ENCODE measurements at regions not wholly inside any gene's neighbourhood (a gene's known extent, or its start where the extent isn't known, plus 50 kb on each side); places are given as distances from the start of the nearest gene placed in this dataset.

- no peaks in the 10 kb centered on the region for H3K79me2 ChIP-seq (ENCODE audit: insufficient read depth, low read length)
Measured at GRCh38 chr6:62669831-62670230, 383.8 kb upstream of the KHDRBS2 start.

GRCh38 chr6:62652692-62653328 lies 366.8 kb upstream of the KHDRBS2 start:
- H3K4me2 ChIP-seq (ENCODE audit: insufficient read depth, low read length), result no peak overlapping the region
- no peak overlapping the region for H3K27ac ChIP-seq (ENCODE audit: low read depth, low read length)
- no peaks in the 10 kb centered on the region for H3K4me1 ChIP-seq (ENCODE audit: insufficient read depth, low read length)
- H3K79me2 ChIP-seq (ENCODE audit: insufficient read depth, low read length), result no peaks in the 10 kb centered on the region
- no peak overlapping the region for H2AFZ ChIP-seq (ENCODE audit: low read length)
- H3K36me3 ChIP-seq (ENCODE audit: insufficient read depth, low read length), result no peaks in the 10 kb centered on the region
- no peaks in the 10 kb centered on the region for H4K20me1 ChIP-seq (ENCODE audit: insufficient read depth, low read length)
- H3K27me3 ChIP-seq (ENCODE audit: insufficient read depth, low read length), result no peaks in the 10 kb centered on the region
- H3K9me3 ChIP-seq (ENCODE audit: low read depth, low read length), result peaks cover 10% of the 10 kb centered on the region
- H3K4me3 ChIP-seq (ENCODE audit: insufficient read depth, low read length), result no peak overlapping the region
- TF ChIP-seq CTCF (IDR thresholded peaks at IDR 0.05; ENCODE audit: extremely low read depth, low read depth, low read length), result no peak
- no peak for DNase-seq (ENCODE audit: insufficient read length, low spot score, missing footprints)

More at GRCh38 chr6:62669831-62670230, 383.8 kb upstream of the KHDRBS2 start:
- Histone ChIP-seq H3K27me3 (ENCODE audit: insufficient read depth, low read length) (no peaks in the 10 kb centered on the region), H3K36me3 (ENCODE audit: insufficient read depth, low read length) (no peaks in the 10 kb centered on the region), H3K4me1 (ENCODE audit: insufficient read depth, low read length) (no peaks in the 10 kb centered on the region), H4K20me1 (ENCODE audit: insufficient read depth, low read length) (no peaks in the 10 kb centered on the region), H3K27ac (ENCODE audit: low read depth, low read length) (no peak overlapping the region), H3K4me2 (ENCODE audit: insufficient read depth, low read length) (no peak overlapping the region), H3K4me3 (ENCODE audit: insufficient read depth, low read length) (no peak overlapping the region), H3K9me3 (ENCODE audit: low read depth, low read length) (peaks cover 3% of the 10 kb centered on the region), H2AFZ (ENCODE audit: low read length) (no peak overlapping the region)
- no peak for TF ChIP-seq CTCF (IDR thresholded peaks at IDR 0.05; ENCODE audit: extremely low read depth, low read depth, low read length)
- no peak for DNase-seq (ENCODE audit: insufficient read length, low spot score, missing footprints)

GRCh38 chr6:62645274-62645673 lies 359.2 kb upstream of the KHDRBS2 start:
- H3K4me3 ChIP-seq (ENCODE audit: insufficient read depth, low read length), result no peak overlapping the region
- no peaks in the 10 kb centered on the region for H4K20me1 ChIP-seq (ENCODE audit: insufficient read depth, low read length)
- no peaks in the 10 kb centered on the region for H3K27me3 ChIP-seq (ENCODE audit: insufficient read depth, low read length)
- no peak overlapping the region for H3K27ac ChIP-seq (ENCODE audit: low read depth, low read length)
- H2AFZ ChIP-seq (ENCODE audit: low read length), result no peak overlapping the region
- H3K79me2 ChIP-seq (ENCODE audit: insufficient read depth, low read length), result no peaks in the 10 kb centered on the region
- H3K9me3 ChIP-seq (ENCODE audit: low read depth, low read length), result no peaks in the 10 kb centered on the region
- no peaks in the 10 kb centered on the region for H3K36me3 ChIP-seq (ENCODE audit: insufficient read depth, low read length)
- TF ChIP-seq CTCF (IDR thresholded peaks at IDR 0.05; ENCODE audit: extremely low read depth, low read depth, low read length), result no peak
- no peak overlapping the region for H3K4me2 ChIP-seq (ENCODE audit: insufficient read depth, low read length)
- H3K4me1 ChIP-seq (ENCODE audit: insufficient read depth, low read length), result no peaks in the 10 kb centered on the region
- no peak for DNase-seq (ENCODE audit: insufficient read length, low spot score, missing footprints)

GRCh38 chr6:62640749-62641148 lies 354.7 kb upstream of the KHDRBS2 start:
- no peaks in the 10 kb centered on the region for H3K36me3 ChIP-seq (ENCODE audit: insufficient read depth, low read length)
- TF ChIP-seq CTCF (IDR thresholded peaks at IDR 0.05; ENCODE audit: extremely low read depth, low read depth, low read length), result no peak
- no peak overlapping the region for H2AFZ ChIP-seq (ENCODE audit: low read length)
- no peaks in the 10 kb centered on the region for H3K27me3 ChIP-seq (ENCODE audit: insufficient read depth, low read length)
- no peaks in the 10 kb centered on the region for H3K4me1 ChIP-seq (ENCODE audit: insufficient read depth, low read length)
- no peak for DNase-seq (ENCODE audit: insufficient read length, low spot score, missing footprints)
- H4K20me1 ChIP-seq (ENCODE audit: insufficient read depth, low read length), result no peaks in the 10 kb centered on the region
- H3K79me2 ChIP-seq (ENCODE audit: insufficient read depth, low read length), result no peaks in the 10 kb centered on the region
- H3K4me2 ChIP-seq (ENCODE audit: insufficient read depth, low read length), result no peak overlapping the region
- H3K4me3 ChIP-seq (ENCODE audit: insufficient read depth, low read length), result no peak overlapping the region
- no peak overlapping the region for H3K27ac ChIP-seq (ENCODE audit: low read depth, low read length)
- no peaks in the 10 kb centered on the region for H3K9me3 ChIP-seq (ENCODE audit: low read depth, low read length)

Measured in osteoblast (primary cell).